GM12891 (cell line): ENCODE measurements at regions not wholly inside any gene's neighbourhood (a gene's known extent, or its start where the extent isn't known, plus 50 kb on each side); places are given as distances from the start of the nearest gene placed in this dataset.
"Not testable (repeated sequence)": the region's sequence is repeated elsewhere in the genome, so short reads cannot be mapped to it uniquely, and the experiment has no call there.

Source experiments
- DNase-seq: peaks from one replicate; pipeline ENCODE4 v3.0.0; 2011; ENCODE audit warnings: low spot score; ENCODE audit not compliant: insufficient read length
- FAIRE-seq: peaks from 2 replicates; lab custom pipeline; 2011; peaks lifted over from hg19 to GRCh38; lab: Jason Lieb, UNC
- PAX5 ChIP-seq: IDR thresholded peaks from 2 replicates; pipeline ENCODE4 v1.6.1; 2011; ENCODE audit warnings: low read length, moderate library complexity, mild to moderate bottlenecking; ENCODE audit not compliant: insufficient read depth, severe bottlenecking
- POLR2A ChIP-seq: IDR thresholded peaks from 2 replicates; pipeline ENCODE4 v1.6.1; 2011; ENCODE audit warnings: low read depth, low read length, control low read depth
- POLR2AphosphoS5 ChIP-seq: IDR thresholded peaks from 2 replicates; pipeline ENCODE4 v1.6.1; 2011; ENCODE audit warnings: low read depth, low read length, control low read depth
- POU2F2 ChIP-seq: IDR thresholded peaks from 2 replicates; pipeline ENCODE4 v1.6.1; 2011; ENCODE audit warnings: low read depth, mild to moderate bottlenecking, control low read depth, low read length, moderate library complexity
- SPI1 ChIP-seq: IDR thresholded peaks from 2 replicates; pipeline ENCODE4 v1.6.1; 2011; ENCODE audit warnings: low read depth, low read length, control low read depth
- TAF1 ChIP-seq: IDR thresholded peaks from 2 replicates; pipeline ENCODE4 v1.6.1; 2011; ENCODE audit warnings: low read depth, low read length, control low read depth

DNA sequence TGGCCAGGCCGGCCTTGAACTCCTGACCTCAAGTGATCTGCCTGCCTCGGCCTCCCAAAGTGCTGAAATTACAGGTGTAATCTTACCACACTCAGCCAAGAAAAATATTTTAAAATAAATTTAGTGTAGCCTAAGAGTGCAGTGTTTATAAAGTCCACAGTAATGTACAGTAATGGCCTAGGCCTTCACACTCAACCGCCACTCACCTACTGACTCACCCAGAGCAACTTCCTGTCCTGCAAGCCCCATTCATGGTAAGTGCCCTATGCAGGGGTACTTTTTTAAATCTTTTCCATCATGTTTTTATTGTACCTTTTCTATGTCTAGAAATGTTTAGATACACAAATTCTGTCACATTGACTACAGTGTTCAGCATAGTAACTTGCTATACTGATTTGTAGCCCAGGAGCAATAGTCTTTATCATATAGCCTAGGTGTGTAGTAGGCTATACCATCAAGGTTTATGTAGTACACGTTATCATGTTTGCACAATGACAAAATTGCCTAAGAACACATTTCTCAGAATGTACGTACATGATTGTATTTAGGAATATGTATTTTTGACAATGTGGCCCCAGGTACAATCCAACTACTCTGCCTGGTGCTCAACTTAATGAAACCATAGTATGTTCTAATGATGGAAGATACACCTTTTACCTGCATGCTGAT is 455.2 kb downstream of the PCDH7 start:
- DNase-seq = no peak
- TF ChIP-seq PAX5 (no peak), TAF1 (no peak), POU2F2 (no peak), POLR2A (no peak), SPI1 (no peak)
- FAIRE-seq = no peak

DNA sequence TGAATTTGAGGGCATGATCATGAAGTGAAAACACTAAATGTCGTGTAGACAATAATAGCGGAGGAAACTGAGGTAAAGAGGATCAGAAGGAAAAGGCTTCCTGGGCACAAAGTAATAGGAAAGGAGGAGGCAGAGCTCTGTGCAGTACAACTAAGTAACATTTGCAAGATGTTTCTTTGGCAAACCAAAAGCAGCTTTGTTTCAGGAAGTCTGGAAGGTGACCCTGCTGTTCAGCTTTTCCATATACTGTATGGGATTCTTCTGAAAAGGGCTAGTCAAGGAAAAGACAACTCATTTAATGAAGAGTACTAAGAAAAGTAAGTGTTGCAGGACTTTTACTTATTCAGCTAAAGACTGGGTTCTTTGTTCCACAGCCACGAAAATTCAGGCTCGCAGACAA is 463.1 kb downstream of the PCDH7 start:
- TF ChIP-seq POLR2A = no peak
- no peak for TF ChIP-seq TAF1
- TF ChIP-seq POU2F2 = no peak
- no peak for TF ChIP-seq POLR2AphosphoS5
- no peak for TF ChIP-seq PAX5
- no peak for TF ChIP-seq SPI1
- DNase-seq (no peak), FAIRE-seq (no peak)

DNA sequence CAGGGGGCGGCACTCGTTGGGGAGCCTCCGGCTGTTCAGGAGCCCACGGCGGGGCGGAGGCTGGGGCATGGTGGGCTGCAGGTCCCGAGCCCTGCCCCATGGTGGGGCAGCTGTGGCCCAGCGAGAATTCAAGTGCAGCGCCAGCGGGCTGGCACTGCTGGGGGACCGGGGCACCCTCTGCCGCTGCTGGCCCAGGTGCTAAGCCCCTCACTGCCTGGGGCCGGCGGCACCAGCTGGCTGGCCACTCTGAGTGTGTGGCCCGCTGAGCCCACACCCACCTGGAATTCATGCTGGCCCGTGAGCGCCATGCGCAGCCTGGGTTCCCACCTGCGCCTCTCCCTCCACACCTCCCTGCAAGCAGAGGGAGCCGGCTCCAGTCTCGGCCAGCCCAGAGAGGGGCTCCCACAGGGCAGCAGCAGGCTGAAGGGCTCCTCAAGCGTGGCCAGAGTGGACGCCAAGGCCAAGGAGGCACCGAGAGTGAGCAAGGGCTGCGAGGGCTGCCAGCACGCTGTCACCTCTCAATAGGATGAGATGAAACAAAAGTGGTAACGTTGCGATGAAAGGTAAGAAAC is 464.9 kb downstream of the PCDH7 start:
- FAIRE-seq (no peak), DNase-seq (no peak)
- no peak for TF ChIP-seq POLR2A
- no peak for TF ChIP-seq TAF1
- TF ChIP-seq POU2F2 = no peak
- no peak for TF ChIP-seq SPI1
- TF ChIP-seq PAX5 = no peak

DNA sequence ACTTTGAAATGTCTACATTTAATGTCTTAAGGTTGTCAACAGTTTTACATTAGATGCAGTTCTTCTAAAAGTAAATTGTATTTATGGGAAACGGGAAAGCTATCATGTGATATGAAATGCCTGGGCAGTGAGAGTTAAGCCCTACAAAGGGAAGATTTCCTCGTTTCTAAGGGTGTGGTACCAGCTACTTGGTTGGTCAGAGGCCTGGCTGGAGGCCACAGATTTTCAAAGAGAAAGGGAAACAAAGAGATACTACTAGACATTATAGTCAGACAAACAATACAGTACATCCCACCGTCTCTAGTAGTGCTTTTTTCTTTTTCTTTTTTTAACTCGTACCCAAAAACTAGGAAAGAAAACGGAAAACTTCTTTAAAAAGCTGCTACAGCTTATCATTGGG is 467.8 kb downstream of the PCDH7 start:
- FAIRE-seq = no peak
- TF ChIP-seq PAX5 = no peak
- TF ChIP-seq SPI1 = no peak
- TF ChIP-seq POLR2AphosphoS5 = no peak
- TF ChIP-seq TAF1 = no peak
- no peak for TF ChIP-seq POU2F2
- no peak for TF ChIP-seq POLR2A
- DNase-seq = no peak

DNA sequence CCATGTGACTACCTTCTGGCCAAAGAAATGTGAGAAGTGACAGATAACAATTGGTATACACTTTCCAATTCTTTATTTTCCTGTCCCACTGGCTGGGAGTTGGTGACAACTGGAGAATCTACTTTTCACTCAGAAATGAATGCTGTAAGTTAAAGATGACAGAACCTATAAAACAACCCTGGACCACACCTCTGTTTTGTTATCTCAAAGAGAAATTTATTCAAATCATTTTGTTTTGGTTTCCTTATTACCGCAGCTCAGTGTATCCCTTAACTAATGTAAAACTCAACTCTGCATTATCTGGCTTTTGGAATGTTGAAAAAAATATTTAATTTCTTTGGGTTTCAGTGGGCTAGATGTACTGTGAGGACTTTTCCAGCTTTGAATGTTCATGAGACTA is 469.8 kb downstream of the PCDH7 start:
- TF ChIP-seq SPI1 (no peak), POLR2A (no peak), TAF1 (no peak), POLR2AphosphoS5 (no peak), POU2F2 (no peak), PAX5 (no peak)
- no peak for FAIRE-seq
- no peak for DNase-seq

DNA sequence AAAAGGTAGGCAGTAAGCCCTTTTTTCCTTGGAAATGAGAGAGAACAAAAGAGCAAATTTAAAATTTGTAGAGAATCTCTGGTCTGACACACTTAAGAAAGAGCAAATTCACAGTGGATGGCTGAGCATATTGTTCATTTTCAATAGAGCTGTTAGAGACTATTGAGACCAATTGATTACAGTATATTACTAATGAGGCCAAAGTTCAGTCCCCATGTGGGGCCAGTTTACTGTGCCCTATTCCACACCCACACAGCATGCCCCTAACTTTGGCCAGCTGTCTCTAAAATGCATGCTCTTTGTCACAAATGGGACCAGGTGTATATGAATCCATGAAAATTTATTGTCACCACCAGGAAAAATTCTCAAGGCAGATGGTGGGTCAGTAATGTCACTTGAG is 470.5 kb downstream of the PCDH7 start:
- no peak for DNase-seq
- no peak for FAIRE-seq
- no peak for TF ChIP-seq POU2F2
- TF ChIP-seq POLR2AphosphoS5 = no peak
- no peak for TF ChIP-seq POLR2A

DNA sequence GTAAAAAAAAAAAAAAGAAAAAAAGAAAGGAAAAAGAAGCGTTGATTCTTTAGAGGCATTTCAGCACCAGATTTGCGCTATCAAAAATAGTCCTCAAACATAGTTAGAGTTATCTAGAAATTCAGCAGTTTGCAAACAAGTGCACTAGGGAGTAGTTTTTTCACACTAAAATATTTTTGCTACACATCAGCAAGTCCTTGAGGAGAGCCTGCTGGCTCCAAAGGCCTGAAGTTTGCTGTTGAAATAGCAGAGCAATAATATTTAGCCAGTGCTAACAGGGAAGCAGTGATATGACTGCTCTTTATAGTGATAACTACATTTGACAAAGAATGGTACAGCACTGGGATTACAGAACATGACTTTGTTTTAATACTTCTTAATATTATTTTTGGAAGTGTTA is 472.2 kb downstream of the PCDH7 start:
- FAIRE-seq = no peak
- DNase-seq = no peak
- TF ChIP-seq POU2F2 = no peak
- no peak for TF ChIP-seq POLR2A
- TF ChIP-seq PAX5 = no peak
- no peak for TF ChIP-seq SPI1
- TF ChIP-seq TAF1 = no peak
- TF ChIP-seq POLR2AphosphoS5 = no peak

DNA sequence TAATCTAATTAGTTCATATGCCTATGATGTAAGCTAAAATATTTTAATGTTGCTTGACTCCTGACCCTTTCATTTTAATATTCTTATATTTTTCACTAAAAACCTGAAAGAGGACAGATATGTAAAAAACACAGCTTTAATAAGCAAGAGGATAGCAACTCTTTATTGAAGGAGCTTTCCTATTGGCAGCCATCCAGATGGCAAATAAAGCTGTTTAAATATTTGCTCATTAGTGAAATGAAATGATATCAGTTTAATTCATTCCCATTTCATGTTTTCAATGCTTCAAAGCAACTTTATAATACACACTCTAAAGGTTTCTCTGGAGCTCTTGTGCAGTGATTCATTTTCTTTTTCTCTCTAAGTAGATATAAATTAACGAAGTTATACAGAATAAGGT is 473.4 kb downstream of the PCDH7 start:
- DNase-seq (no peak), FAIRE-seq (no peak)

DNA sequence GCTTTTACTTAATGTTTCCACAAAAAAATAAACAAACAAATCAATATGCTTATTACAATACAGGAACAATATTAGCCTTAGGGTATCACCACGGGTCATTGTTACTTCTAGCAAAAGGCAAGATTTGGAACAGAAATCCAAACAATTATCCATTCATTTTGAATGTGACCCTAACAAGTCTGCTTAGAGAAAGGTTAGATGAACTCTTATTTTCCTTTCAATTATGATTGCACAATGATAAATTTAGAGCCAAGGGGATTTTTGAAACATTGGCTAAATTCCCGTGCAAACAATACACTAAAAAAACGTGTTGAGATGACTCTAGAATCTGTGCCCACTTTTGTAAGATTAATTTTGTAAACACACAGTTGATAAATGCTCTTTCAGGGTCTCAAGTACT is 474.7 kb downstream of the PCDH7 start:
- TF ChIP-seq SPI1 (no peak), POLR2A (no peak), TAF1 (no peak), PAX5 (no peak), POLR2AphosphoS5 (no peak)
- FAIRE-seq (no peak), DNase-seq (no peak)

More for the DNA sequence above, 473.4 kb downstream of the PCDH7 start:
- TF ChIP-seq POLR2A = no peak

DNA sequence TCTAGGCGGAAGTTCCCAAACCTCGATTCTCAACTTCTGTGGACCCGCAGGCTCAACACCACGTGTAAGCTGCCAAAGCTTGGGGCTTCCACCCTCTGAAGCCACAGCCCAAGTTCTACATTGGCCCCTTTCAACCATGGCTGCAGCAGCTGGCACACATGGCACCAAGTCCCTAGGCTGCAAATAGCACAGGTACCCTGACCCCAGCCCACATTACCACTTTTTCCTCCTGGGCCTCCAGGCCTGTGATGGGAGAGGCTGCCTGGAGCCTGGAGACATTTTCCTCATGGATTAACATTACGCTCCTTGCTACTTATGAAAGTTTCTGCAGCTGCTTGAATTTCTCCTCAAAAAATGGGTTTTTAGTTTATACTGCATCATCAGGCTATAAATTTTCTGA is 479.5 kb downstream of the PCDH7 start:
- FAIRE-seq (no peak), DNase-seq (no peak)
- TF ChIP-seq TAF1 (no peak), POU2F2 (no peak), PAX5 (no peak), SPI1 (no peak), POLR2A (no peak), POLR2AphosphoS5 (no peak)

DNA sequence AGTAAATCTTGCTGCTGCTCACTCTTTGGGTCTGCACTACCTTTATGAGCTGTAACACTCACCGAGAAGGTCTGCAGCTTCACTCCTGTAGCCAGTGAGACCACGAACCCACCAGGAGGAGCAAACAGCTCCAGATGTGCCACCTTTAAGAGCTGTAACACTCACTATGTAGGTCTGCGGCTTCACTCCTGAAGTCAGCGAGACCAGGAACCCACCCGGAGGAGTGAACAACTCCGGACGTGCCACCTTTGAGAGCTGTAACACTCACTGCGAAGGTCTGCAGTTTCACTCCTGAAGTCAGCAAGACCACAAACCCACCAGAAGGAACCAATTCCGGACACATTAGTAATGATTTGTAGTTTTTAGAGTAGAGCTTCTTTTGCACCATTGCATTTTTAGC is 481.9 kb downstream of the PCDH7 start:
- not testable (repeated sequence) for FAIRE-seq, DNase-seq
